NCI-H2081 (cell line): ENCODE measurements at regions not wholly inside any gene's neighbourhood (a gene's known extent, or its start where the extent isn't known, plus 50 kb on each side); places are given as distances from the start of the nearest gene placed in this dataset.
"Not testable (repeated sequence)": the region's sequence is repeated elsewhere in the genome, so short reads cannot be mapped to it uniquely, and the experiment has no call there.

ENCODE experiments used
- DNase-seq, 2 experiments: peaks; one replicate each; lab custom pipeline; 2025; lab: John Stamatoyannopoulos, UW

- DNase-seq = not testable (repeated sequence)
These were observed 219.8 kb upstream of the CXADR start for GRCh38 chr21:17293016-17293562.

GRCh38 chr21:17295997-17296396 is 216.8 kb upstream of the CXADR start:
- no peak for DNase-seq

- DNase-seq = not testable (repeated sequence)
These were observed 213.3 kb upstream of the CXADR start for GRCh38 chr21:17299576-17299975.

- DNase-seq = not testable (repeated sequence)
These were observed 185.1 kb upstream of the CXADR start for GRCh38 chr21:17327715-17328114.

- peak in 1 of 2 experiments; percentile 3 for DNase-seq
These were observed 178.4 kb upstream of the CXADR start for GRCh38 chr21:17334484-17334883.

GRCh38 chr21:17340081-17340480 is 172.8 kb upstream of the CXADR start:
- DNase-seq = no peak

- no peak for DNase-seq
These were observed 169.8 kb upstream of the CXADR start for GRCh38 chr21:17343055-17343454.

GRCh38 chr21:17348357-17348756 is 164.5 kb upstream of the CXADR start:
- no peak for DNase-seq

GRCh38 chr21:17348849-17349248 is 164.0 kb upstream of the CXADR start:
- DNase-seq = no peak

- no peak for DNase-seq
These were observed 161.1 kb upstream of the CXADR start for GRCh38 chr21:17351766-17352165.

- DNase-seq = no peak
These were observed 159.7 kb upstream of the CXADR start for GRCh38 chr21:17352996-17353655.

- DNase-seq = peak; percentile 3 to 41
These were observed 153.1 kb upstream of the CXADR start for GRCh38 chr21:17359781-17360180.

GRCh38 chr21:17368748-17369363 is 144.0 kb upstream of the CXADR start:
- no peak for DNase-seq

GRCh38 chr21:17370263-17370662 is 142.6 kb upstream of the CXADR start:
- DNase-seq = no peak

GRCh38 chr21:17370916-17371315 is 141.9 kb upstream of the CXADR start:
- no peak for DNase-seq

- no peak for DNase-seq
These were observed 141.4 kb upstream of the CXADR start for GRCh38 chr21:17371450-17371849.

- DNase-seq = no peak
These were observed 140.6 kb upstream of the CXADR start for GRCh38 chr21:17372200-17372599.

GRCh38 chr21:17386498-17386897 is 126.3 kb upstream of the CXADR start:
- DNase-seq = no peak

GRCh38 chr21:17387030-17387617 is 125.7 kb upstream of the CXADR start:
- DNase-seq = peak; percentile 60 to 61

GRCh38 chr21:17388226-17388625 is 124.6 kb upstream of the CXADR start:
- DNase-seq = peak in 1 of 2 experiments; percentile 2

GRCh38 chr21:17389311-17389710 is 123.5 kb upstream of the CXADR start:
- DNase-seq = no peak

GRCh38 chr21:17390569-17390968 is 122.3 kb upstream of the CXADR start:
- DNase-seq = no peak

- peak; percentile 48 to 84 for DNase-seq
These were observed 121.0 kb upstream of the CXADR start for GRCh38 chr21:17391811-17392340.
